ENCODE measurements at regions not wholly inside any gene's neighbourhood (a gene's known extent, or its start where the extent isn't known, plus 50 kb on each side); places are given as distances from the start of the nearest gene placed in this dataset.

GRCh38 chr2:239865059-239865639 is 160.0 kb downstream of the NDUFA10 start:
- DNase-seq (ENCODE audit: low read depth) = no peak

- no peak for DNase-seq (ENCODE audit: low read depth)
Measured at GRCh38 chr2:239864247-239865058, 160.7 kb downstream of the NDUFA10 start.

DNA sequence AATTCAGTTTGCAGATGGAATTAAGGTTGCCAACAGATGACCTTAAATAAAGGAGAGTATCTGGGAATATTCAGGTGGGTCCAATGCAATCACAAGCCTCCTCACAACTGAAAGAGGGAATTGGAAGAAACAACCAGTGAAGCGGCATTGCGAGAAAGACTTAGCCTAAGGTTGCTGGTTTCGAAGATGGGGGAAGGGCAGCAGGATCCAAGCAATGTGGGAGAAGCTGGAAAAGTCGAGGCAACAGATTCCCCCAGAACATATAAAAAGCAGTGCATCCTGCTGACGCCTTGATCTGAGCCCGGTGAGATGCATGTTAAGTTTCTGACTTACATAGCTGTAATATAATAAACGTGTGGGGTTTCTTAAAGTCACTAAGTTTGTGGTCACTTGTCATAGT is 162.5 kb downstream of the NDUFA10 start:
- no peak for DNase-seq (ENCODE audit: low read depth)

GRCh38 chr2:239858179-239858578 is 167.0 kb downstream of the NDUFA10 start:
- no peak for DNase-seq (ENCODE audit: low read depth)

DNA sequence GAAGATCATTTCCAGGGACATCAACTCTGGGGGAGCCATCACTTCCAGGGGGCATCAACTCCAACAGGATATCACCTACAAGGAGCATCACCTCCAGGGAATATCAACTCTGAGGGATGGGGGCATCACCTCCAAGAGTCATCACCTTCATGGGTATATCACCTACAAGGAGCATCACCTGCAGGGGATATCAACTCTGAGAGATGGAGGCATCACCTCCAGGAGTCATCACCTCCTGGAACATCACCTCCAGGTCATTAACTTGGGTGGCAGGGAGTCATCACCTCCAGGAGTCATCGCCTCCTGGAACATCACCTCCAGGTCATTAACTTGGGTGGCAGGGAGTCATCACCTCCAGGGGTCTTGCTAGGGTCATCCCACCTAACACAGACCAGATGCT is 167.6 kb downstream of the NDUFA10 start:
- DNase-seq (ENCODE audit: low read depth) = no peak

DNA sequence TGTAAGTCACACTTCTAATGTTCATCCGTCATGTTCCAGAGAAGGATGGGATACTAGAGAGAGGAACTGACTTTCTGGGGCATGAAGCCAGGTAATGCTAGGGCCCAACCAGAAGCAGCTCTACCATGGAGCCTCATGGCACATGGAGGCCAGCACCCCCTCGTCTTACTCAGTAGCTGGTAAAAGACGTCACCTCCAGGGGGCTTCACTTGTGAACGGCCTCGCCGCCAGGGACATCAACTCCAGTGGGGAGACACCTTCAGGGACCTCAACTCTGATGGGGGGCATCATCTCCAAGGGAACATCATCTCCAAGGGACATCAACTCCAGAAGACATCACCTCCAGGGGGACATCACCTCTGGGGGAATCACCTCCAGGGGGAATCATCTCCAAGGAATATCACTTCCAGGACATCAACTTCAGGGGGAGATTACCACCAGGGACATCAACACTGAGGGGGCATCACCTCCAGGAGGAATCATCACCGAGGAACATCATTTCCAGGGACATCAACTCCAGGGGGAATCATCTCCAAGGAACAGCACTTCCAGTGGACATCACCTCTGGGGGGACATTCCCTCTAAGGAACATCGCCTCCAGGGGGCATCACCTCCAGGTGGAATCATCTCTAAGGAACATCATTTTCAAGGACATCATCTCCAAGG is 168.4 kb downstream of the NDUFA10 start:
- DNase-seq (ENCODE audit: low read depth) = no peak

DNA sequence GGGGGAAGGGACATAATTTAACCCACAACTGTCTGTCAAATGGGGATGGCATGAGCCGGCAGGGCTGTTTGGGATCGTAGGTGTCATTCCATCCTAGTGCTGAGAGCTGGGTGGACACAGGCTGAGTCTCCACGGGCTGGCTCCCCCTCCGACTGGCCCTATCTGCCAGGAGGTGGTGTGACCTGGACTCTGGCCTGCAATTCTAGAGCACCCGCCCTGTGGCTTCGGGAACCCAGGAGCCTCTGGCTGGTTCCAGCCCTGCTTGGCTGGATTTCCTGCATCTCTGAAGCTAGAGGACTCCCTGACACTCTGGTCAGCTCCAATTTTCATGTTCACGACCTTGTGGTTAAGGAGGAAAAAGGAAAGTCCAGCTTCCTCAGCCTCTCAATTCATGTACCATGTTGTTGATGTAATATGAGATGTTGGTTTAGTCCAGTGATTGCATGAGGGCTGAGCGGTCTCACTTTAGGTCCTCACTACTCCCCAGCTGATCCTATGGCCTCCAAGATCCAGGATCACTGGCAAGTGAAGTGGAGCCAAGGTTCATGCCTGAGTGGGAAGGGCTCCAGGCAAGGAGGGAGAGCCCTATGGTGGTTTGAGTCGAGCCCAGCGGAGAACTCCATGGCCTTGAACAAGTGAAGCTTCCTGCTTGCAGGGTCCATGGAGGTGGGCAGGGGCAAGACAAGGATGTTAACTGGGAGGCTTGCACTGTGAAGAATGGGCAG is 169.1 kb downstream of the NDUFA10 start:
- DNase-seq (ENCODE audit: low read depth) = no peak

DNA sequence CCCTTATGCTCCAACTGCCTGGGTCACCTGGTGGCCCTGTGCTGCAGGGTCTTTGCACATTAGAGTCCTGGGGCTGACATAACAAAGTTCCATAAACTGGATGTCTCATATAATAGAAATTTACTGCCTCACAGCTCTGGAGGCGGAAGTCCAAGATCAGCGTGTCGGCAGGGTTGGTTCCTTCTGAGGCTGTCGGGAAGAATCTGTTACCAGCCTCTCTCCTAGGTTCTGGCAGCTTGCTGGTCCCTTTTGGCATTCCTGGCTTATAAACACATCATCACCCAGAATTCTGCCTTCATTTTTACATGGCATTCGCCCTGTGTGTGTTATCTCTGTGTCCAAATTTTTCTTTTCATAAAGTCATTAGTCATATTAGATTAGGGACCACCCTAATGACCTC is 170.5 kb downstream of the NDUFA10 start:
- DNase-seq (ENCODE audit: low read depth) = no peak

DNA sequence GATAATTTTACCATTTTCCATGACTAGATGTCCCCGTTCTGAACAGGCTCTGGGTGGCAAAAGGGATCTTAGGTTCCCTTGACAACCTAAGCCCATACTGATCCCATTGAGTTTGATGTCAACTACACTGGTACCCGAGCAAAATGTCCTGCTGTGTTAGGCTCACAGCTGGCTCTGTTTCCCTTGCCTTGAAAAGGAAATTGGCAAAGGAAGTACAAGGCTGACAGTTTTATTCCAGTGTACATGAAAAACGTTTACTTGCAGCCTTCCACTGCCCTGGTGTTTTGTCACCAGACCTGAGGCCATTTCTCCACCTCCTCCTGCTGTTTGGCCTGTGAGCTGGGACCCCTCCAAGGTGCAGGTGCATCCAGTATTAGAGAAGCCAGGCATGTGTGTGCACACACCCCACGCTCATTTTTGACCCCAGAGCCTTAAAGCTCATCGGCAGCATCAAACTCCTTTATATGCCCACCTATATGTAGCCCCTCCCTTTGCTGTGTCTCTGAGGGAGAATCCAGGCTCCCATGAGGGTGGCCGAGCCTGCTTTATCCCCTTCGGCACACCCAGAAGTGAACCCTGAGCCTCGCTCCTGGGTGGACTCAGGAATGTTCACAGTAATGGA is 171.3 kb downstream of the NDUFA10 start:
- no peak for DNase-seq (ENCODE audit: low read depth)

GRCh38 chr2:239853121-239853520 is 172.0 kb downstream of the NDUFA10 start:
- no peak for DNase-seq (ENCODE audit: low read depth)

- DNase-seq (ENCODE audit: low read depth) = no peak
Measured at GRCh38 chr2:239852272-239852671, 172.9 kb downstream of the NDUFA10 start.

DNA sequence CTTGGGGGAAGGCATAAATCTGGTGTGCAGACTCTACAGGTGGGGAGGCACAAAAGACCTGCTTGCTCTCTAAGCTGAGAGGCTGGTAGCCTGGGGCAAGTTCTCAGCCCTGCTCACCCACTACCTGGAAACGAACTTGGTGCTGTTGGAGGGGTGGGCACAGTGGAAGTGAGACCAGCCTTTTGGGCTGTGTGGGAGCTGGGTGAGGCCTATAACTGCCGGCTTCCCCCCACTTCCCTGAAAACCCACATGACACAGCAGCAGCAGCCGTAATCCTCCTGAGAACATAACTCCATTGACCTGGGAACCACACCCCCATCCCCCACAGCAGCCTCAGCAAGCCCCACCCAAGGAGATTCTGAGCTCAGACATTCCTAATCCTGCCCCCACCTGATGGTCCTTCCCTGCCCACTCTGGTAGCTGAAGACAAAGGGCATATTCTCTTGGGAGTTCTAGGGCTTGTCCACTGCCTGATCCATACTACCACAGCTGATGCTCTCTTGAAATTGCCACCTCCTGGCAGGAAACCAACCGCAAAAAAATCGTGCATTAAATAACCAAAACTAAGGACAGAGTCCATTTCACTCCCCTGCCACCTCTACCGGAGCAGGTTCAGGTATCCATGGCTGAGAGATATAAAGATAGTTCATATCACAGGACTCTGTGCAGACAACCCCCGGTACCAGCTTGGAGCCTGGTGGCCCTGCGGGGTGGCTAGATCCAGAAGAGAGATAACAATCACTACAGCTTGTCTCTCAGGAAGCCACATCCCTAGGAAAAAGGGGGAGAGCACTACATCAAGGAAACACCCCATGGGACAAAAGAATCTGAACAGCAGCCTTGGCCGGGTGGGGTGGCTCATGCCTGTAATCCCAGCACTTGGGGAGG is 178.1 kb downstream of the NDUFA10 start:
- DNase-seq (ENCODE audit: low read depth) = no peak

GRCh38 chr2:239845968-239846367 is 179.2 kb downstream of the NDUFA10 start:
- no peak for DNase-seq (ENCODE audit: low read depth)

- no peak for DNase-seq (ENCODE audit: low read depth)
Measured at GRCh38 chr2:239839306-239839705, 185.8 kb downstream of the NDUFA10 start.

DNA sequence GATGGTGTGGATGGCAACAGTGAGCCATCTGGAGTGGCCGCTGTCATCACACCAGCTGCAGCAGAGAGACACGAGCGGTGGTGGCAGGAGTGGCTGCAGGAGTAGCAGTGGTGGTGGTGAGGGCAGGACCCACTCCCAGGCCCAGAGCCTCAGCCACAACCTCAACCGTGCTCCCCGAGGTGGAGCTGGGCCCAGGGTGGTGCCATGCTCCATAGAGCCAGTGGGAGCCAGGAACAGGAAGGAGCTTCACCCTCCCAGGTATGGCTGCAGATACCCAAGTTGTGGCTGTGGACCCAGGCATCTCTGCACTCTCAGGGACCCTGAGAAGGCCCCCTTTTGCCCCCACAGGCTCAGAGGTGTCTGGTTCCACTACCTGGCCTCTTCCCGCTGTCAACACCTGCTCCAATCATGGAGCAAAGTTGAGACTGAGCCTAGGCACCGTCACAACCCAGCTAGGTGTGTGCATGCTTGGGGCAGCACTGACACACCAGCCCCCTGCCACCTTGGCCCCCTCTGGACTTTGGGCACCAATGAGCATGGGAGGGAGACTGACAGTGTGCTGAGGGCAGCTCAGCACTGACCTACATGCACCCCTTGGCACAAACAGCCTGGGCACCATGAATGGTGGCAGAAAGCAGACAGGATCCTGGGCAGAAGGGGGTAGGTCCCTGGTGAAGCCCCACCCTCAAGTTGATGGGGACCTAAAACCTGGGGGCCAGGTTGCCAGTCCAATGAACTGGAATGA is 188.9 kb downstream of the NDUFA10 start:
- no peak for DNase-seq (ENCODE audit: low read depth)

- DNase-seq (ENCODE audit: low read depth) = no peak
Measured at GRCh38 chr2:239835056-239835455, 190.1 kb downstream of the NDUFA10 start.

GRCh38 chr2:239834143-239834542 is 191.0 kb downstream of the NDUFA10 start:
- DNase-seq (ENCODE audit: low read depth) = no peak

GRCh38 chr2:239833269-239834109 is 191.7 kb downstream of the NDUFA10 start:
- no peak for DNase-seq (ENCODE audit: low read depth)

- no peak for DNase-seq (ENCODE audit: low read depth)
Measured at GRCh38 chr2:239832490-239833268, 192.5 kb downstream of the NDUFA10 start.
